ENCODE measurements at regions not wholly inside any gene's neighbourhood (a gene's known extent, or its start where the extent isn't known, plus 50 kb on each side); places are given as distances from the start of the nearest gene placed in this dataset.

GRCh38 chr12:76173756-76174155 is 89.3 kb upstream of the NAP1L1 start:
- H3K4me1 ChIP-seq (ENCODE audit: insufficient read depth, low read length): no peaks in the 10 kb centered on the region
- no peak for ATAC-seq (ENCODE audit: poor library complexity)
- POLR2A ChIA-PET: no interaction called here
- no peak for DNase-seq
- H3K27me3 Mint-ChIP-seq: peaks cover 25% of the 10 kb centered on the region
- TF ChIP-seq CTCF (IDR thresholded peaks at IDR 0.05): no peak
- intact Hi-C loops (cut with DNase I, micrococcal nuclease): no loop called here
- no peaks in the 10 kb centered on the region for H3K9me3 ChIP-seq (ENCODE audit: control insufficient read depth in 1 of 2, insufficient read depth in 1 of 2, low read length in 2 of 2)
- H3K4me3 Mint-ChIP-seq: no peak overlapping the region
- no peak overlapping the region for H3K4me3 ChIP-seq (ENCODE audit: low read length)
- peaks cover 0 to 10% of the 10 kb centered on the region in 2 experiments for H3K27me3 ChIP-seq (ENCODE audit: control insufficient read depth in 1 of 2, insufficient read depth in 2 of 2, low read length in 2 of 2)
- H3K4me1 Mint-ChIP-seq (ENCODE audit: low read depth): no peaks in the 10 kb centered on the region
- CTCF ChIA-PET: no interaction called here
- no peak overlapping the region for H3K27ac Mint-ChIP-seq
- no peaks in the 10 kb centered on the region for H3K36me3 ChIP-seq (ENCODE audit: insufficient read depth, low read length)
- no peaks in the 10 kb centered on the region for H3K36me3 Mint-ChIP-seq (ENCODE audit: low read depth)
- H3K27ac ChIP-seq (ENCODE audit: low read depth in 1 of 2, low read length in 2 of 2): no peak overlapping the region
- H3K9me3 Mint-ChIP-seq: no peaks in the 10 kb centered on the region

- ATAC-seq (ENCODE audit: poor library complexity): peak; percentile 94
- Histone ChIP-seq H3K9me3 (ENCODE audit: control insufficient read depth in 1 of 2, insufficient read depth in 1 of 2, low read length in 2 of 2) (no peaks in the 10 kb centered on the region), H3K27me3 (ENCODE audit: control insufficient read depth in 1 of 2, insufficient read depth in 2 of 2, low read length in 2 of 2) (no peaks in the 10 kb centered on the region), H3K4me3 (ENCODE audit: low read length) (peak overlapping the region; percentile 22), H3K27ac (ENCODE audit: low read depth in 1 of 2, low read length in 2 of 2) (no peak overlapping the region), H3K36me3 (ENCODE audit: insufficient read depth, low read length) (no peaks in the 10 kb centered on the region), H3K4me1 (ENCODE audit: insufficient read depth, low read length) (peaks cover 8% of the 10 kb centered on the region)
- H3K36me3 Mint-ChIP-seq (ENCODE audit: low read depth): no peaks in the 10 kb centered on the region
- intact Hi-C loops (cut with DNase I, micrococcal nuclease): no loop called here
- no peaks in the 10 kb centered on the region for H3K27me3 Mint-ChIP-seq
- no peaks in the 10 kb centered on the region for H3K9me3 Mint-ChIP-seq
- H3K4me1 Mint-ChIP-seq (ENCODE audit: low read depth): peaks cover 10% of the 10 kb centered on the region
- POLR2A ChIA-PET: no interaction called here
- CTCF ChIA-PET: interaction anchor here (0.8 to 1.8 kb wide), 5 partner anchors 9 to 267 kb away, joined by 3 to 5 read pairs (median 4); no protein-coding TSS in a partner anchor
- DNase-seq: peak; percentile 16 to 81 (median 33)
- H3K4me3 Mint-ChIP-seq: peak overlapping the region; percentile 72
- no peak overlapping the region for H3K27ac Mint-ChIP-seq
- peak; percentile 67 for TF ChIP-seq CTCF (IDR thresholded peaks at IDR 0.05)
These were observed 74.2 kb upstream of the NAP1L1 start for GRCh38 chr12:76158518-76159321.

GRCh38 chr12:76156726-76157125 is 72.2 kb upstream of the NAP1L1 start:
- Mint-ChIP-seq H3K4me3 (no peak overlapping the region), H3K9me3 (no peaks in the 10 kb centered on the region), H3K27ac (no peak overlapping the region), H3K36me3 (ENCODE audit: low read depth) (no peaks in the 10 kb centered on the region), H3K27me3 (no peaks in the 10 kb centered on the region), H3K4me1 (ENCODE audit: low read depth) (peaks cover 16% of the 10 kb centered on the region)
- H3K9me3 ChIP-seq (ENCODE audit: control insufficient read depth in 1 of 2, insufficient read depth in 1 of 2, low read length in 2 of 2): no peaks in the 10 kb centered on the region
- H3K4me3 ChIP-seq (ENCODE audit: low read length): no peak overlapping the region
- ChIA-PET CTCF (no interaction called here), POLR2A (no interaction called here)
- intact Hi-C loops (cut with DNase I, micrococcal nuclease): no loop called here
- no peak for TF ChIP-seq CTCF (IDR thresholded peaks at IDR 0.05)
- H3K4me1 ChIP-seq (ENCODE audit: insufficient read depth, low read length): peaks cover 8% of the 10 kb centered on the region
- H3K27ac ChIP-seq (ENCODE audit: low read depth in 1 of 2, low read length in 2 of 2): no peak overlapping the region
- DNase-seq: no peak
- no peak for ATAC-seq (ENCODE audit: poor library complexity)
- H3K36me3 ChIP-seq (ENCODE audit: insufficient read depth, low read length): no peaks in the 10 kb centered on the region
- H3K27me3 ChIP-seq (ENCODE audit: control insufficient read depth in 1 of 2, insufficient read depth in 2 of 2, low read length in 2 of 2): no peaks in the 10 kb centered on the region
